ENCODE measurements at regions not wholly inside any gene's neighbourhood (a gene's known extent, or its start where the extent isn't known, plus 50 kb on each side); places are given as distances from the start of the nearest gene placed in this dataset.
"Not testable (repeated sequence)": the region's sequence is repeated elsewhere in the genome, so short reads cannot be mapped to it uniquely, and the experiment has no call there.

DNA sequence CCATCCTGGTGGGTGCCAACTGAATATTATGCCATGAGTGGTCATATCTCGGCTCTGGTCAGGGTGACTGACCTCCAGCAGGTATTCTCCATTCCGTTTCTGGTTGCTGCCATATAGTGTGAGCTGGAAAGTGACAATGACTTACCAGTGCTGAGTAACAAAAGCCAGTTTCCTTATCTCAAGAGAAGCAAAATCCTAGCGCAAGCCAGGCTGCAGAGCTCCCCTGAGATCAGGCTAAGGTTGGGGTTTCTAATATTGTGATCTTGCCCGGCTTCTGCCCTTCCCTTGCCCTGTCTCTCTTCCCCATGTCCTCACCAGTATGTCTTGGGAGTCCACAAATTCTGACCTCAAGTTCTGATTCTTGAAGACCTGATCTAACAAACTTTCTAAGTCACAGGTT is 271.3 kb upstream of the SPTLC3 start:
- no peak for DNase-seq (ENCODE audit: low read depth)
- no peak overlapping the region for H3K4me3 ChIP-seq (ENCODE audit: low read depth, low read length)
- no peak for TF ChIP-seq CTCF (conservative IDR thresholded peaks at IDR 0.05; ENCODE audit: low read depth, low read length)

GRCh38 chr20:12737900-12738299 is 270.9 kb upstream of the SPTLC3 start:
- no peak for TF ChIP-seq CTCF (conservative IDR thresholded peaks at IDR 0.05; ENCODE audit: low read depth, low read length)
- no peak overlapping the region for H3K4me3 ChIP-seq (ENCODE audit: low read depth, low read length)
- DNase-seq (ENCODE audit: low read depth) = no peak

DNA sequence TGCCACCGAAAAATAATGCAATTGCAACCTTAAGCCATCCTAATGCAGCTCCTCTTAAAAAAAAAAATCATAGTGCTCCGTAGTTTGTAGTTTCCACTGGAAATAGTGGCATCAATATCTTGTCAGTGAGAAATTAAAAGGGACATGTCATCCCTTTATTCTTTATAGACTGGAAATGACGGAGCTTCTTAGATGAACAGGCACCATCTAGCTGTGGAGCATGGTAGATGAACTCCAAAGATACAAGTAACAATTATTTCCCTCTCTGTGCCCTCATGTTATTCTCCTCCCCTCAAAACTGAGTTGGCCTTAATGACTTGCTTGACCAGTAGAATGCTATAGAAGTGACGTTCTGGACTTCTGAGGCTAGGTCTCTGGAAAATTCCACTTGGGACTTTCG is 268.1 kb upstream of the SPTLC3 start:
- H3K4me3 ChIP-seq (ENCODE audit: low read depth, low read length) = no peak overlapping the region
- DNase-seq (ENCODE audit: low read depth) = no peak
- TF ChIP-seq CTCF (conservative IDR thresholded peaks at IDR 0.05; ENCODE audit: low read depth, low read length) = no peak

DNA sequence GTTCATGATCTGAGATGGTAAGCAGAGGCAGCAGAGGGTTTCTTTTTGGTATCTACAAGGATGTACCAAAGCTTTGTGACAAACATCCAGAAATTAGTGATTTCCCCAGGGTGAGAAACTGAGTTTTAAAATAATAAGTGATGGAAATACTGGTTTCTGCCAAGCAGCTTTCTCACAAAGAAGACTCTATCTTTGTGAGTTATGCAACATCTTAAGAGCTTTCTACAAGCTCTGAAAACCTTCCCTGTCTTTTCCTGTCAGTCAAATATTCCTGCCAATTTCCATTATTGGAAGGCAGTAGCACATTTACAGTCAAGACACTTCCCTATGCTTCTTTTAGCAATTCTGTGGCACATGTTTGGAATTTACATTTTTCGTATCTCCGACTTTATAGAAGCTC is 264.7 kb upstream of the SPTLC3 start:
- H3K4me3 ChIP-seq (ENCODE audit: low read depth, low read length) = no peak overlapping the region
- TF ChIP-seq CTCF (conservative IDR thresholded peaks at IDR 0.05; ENCODE audit: low read depth, low read length) = no peak
- no peak for DNase-seq (ENCODE audit: low read depth)

DNA sequence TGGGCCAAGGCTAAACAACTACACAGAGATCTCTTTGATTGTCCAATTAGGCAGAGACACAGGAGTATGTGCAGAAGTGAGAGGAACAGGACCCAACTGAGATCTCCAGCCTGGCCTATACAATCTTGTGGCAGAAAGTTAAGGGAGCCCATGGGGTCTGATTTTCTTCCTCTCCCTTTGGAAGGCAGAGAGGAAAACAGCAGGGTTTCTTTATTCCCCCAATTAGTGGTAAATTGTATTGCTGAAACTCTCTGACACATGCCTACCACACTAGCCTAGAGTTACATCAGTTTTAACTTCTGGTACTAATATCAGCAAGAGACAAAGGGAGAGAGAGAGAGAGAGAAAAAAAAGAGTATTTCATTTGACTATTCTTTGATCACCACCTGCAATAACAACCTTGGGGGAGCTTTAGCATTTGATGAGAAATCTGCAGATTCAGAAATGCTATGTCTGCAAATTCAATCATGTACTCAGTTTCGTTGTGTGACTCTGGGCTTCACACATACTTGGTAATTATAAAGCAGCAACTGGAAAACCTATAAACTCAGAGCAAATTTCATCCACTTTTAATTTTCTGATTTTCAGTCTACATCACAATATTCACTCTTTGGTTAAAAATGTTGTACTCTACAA is 260.3 kb upstream of the SPTLC3 start:
- DNase-seq (ENCODE audit: low read depth) = no peak
- no peak for TF ChIP-seq CTCF (conservative IDR thresholded peaks at IDR 0.05; ENCODE audit: low read depth, low read length)
- no peak overlapping the region for H3K4me3 ChIP-seq (ENCODE audit: low read depth, low read length)

DNA sequence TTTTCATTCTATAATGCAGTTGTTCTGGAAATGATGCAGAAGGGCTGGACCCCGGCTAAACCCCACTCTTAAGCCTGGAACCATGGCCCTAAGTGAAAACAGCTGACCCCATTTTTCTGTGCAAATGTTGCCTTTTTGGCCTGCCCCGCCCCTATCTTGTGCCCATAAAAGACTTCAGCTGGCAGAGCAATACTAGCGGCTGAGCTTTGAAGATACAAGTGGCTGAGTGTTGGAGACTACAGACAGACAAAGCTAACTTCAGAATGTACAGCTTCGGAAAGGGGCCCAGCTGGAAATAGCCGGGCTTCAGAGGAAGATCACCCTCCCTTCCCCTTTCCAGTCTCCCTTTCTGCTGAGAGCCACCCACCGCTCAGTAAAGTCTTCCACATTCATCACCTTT is 258.6 kb upstream of the SPTLC3 start:
- no peak overlapping the region for H3K4me3 ChIP-seq (ENCODE audit: low read depth, low read length)
- no peak for TF ChIP-seq CTCF (conservative IDR thresholded peaks at IDR 0.05; ENCODE audit: low read depth, low read length)
- DNase-seq (ENCODE audit: low read depth) = no peak

DNA sequence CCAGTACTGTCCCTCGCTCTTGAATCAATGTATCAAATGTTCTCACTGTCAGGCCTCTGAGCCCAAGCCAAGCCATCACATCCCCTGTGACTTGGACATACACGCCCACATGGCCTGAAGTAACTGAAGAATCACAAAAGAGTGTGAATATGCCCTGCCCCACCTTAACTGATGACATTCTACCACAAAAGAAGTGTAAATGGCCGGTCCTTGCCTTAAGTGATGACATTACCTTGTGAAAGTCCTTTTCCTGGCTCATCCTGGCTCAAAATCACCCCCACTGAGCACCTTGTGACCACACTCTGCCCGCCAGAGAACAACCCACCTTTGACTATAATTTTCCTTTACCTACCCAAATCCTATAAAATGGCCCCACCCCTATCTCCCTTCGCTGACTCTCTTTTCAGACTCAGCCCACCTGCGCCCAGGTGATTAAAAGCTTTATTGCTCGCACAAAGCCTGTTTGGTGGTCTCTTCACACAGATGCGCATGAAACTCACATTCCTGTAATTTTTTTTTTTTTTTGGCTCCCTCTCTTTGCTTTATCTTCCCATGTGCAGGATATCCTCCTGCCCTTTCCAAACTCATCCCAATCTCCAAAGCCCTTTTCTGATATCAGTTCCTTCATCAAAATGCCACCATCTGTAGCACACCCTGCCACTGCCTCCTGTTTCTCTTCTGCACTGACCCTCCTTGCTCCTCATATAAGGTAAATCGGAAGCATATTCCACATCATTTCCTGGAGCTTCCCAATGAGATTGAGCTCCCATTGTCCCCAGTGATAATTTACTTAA is 255.7 kb upstream of the SPTLC3 start:
- H3K4me3 ChIP-seq (ENCODE audit: low read depth, low read length); DNase-seq (ENCODE audit: low read depth): not testable (repeated sequence)

GRCh38 chr20:12753742-12754141 is 255.0 kb upstream of the SPTLC3 start:
- not testable (repeated sequence) for H3K4me3 ChIP-seq (ENCODE audit: low read depth, low read length); DNase-seq (ENCODE audit: low read depth)

DNA sequence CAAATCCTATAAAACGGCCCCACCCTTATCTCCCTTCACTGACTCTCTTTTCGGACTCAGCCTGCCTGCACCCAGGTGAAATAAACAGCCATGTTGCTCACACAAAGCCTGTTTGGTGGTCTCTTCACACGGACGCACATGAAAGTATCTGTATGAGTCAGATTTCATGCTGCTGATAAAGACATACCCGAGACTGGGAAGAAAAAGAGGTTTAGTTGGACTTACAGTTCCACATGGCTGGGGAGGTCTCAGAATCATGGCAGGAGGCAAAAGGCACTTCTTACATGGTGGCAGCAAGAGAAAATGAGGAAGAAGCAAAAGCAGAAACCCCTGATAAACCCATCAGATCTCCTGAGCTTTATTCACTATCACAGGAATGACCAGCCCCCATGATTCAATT is 249.3 kb upstream of the SPTLC3 start:
- H3K4me3 ChIP-seq (ENCODE audit: low read depth, low read length); DNase-seq (ENCODE audit: low read depth): not testable (repeated sequence)

All from choroid plexus epithelial cell (primary cell).